Activated CD4-positive, alpha-beta T cell treated with anti-CD3 and anti-CD28 coated beads, Interleukin-2, amount 50 U/mL, for 4 hours (primary cell): ENCODE measurements at regions not wholly inside any gene's neighbourhood (a gene's known extent, or its start where the extent isn't known, plus 50 kb on each side); places are given as distances from the start of the nearest gene placed in this dataset.
"Not testable (repeated sequence)": the region's sequence is repeated elsewhere in the genome, so short reads cannot be mapped to it uniquely, and the experiment has no call there.

Source experiments
- DNase-seq, 2 experiments: peaks; one replicate each; pipeline ENCODE4 v3.0.0-alpha.2; 2020

GRCh38 chr6:170093658-170094596 is 197.0 kb downstream of the DLL1 start:
- no peak for DNase-seq

GRCh38 chr6:170093276-170093657 is 197.6 kb downstream of the DLL1 start:
- no peak for DNase-seq

- DNase-seq: no peak
Observed at GRCh38 chr6:170092826-170093225, 198.1 kb downstream of the DLL1 start.

- DNase-seq: no peak
Observed at GRCh38 chr6:170091639-170092579, 199.0 kb downstream of the DLL1 start.

- DNase-seq: no peak
Observed at GRCh38 chr6:170091000-170091638, 199.8 kb downstream of the DLL1 start.

GRCh38 chr6:170090561-170090960 is 200.3 kb downstream of the DLL1 start:
- DNase-seq: no peak

- no peak for DNase-seq
Observed at GRCh38 chr6:170089963-170090362, 200.9 kb downstream of the DLL1 start.

- no peak for DNase-seq
Observed at GRCh38 chr6:170088582-170088955, 202.3 kb downstream of the DLL1 start.

GRCh38 chr6:170087941-170088581 is 202.8 kb downstream of the DLL1 start:
- peak; percentile 8 to 16 for DNase-seq

- DNase-seq: not testable (repeated sequence)
Observed at GRCh38 chr6:170087421-170087780, 203.5 kb downstream of the DLL1 start.

- DNase-seq: no peak
Observed at GRCh38 chr6:170086639-170087420, 204.0 kb downstream of the DLL1 start.

- no peak for DNase-seq
Observed at GRCh38 chr6:170085475-170086401, 205.1 kb downstream of the DLL1 start.

GRCh38 chr6:170084166-170084730 is 206.6 kb downstream of the DLL1 start:
- no peak for DNase-seq

GRCh38 chr6:170083236-170084051 is 207.4 kb downstream of the DLL1 start:
- DNase-seq: no peak

GRCh38 chr6:170082531-170083187 is 208.2 kb downstream of the DLL1 start:
- no peak for DNase-seq

GRCh38 chr6:170082067-170082466 is 208.8 kb downstream of the DLL1 start:
- no peak for DNase-seq

GRCh38 chr6:170081556-170081955 is 209.3 kb downstream of the DLL1 start:
- DNase-seq: no peak

GRCh38 chr6:170080828-170081371 is 210.0 kb downstream of the DLL1 start:
- no peak for DNase-seq
